Heart right ventricle (tissue), 16 donors: ENCODE measurements at regions not wholly inside any gene's neighbourhood (a gene's known extent, or its start where the extent isn't known, plus 50 kb on each side); places are given as distances from the start of the nearest gene placed in this dataset.
A peak's percentile ranks its signal among the peaks of the same experiment; 100 is the strongest.
"Not testable (repeated sequence)": the region's sequence is repeated elsewhere in the genome, so short reads cannot be mapped to it uniquely, and the experiment has no call there.

ENCODE experiments used
- ATAC-seq, 8 donors: fragments of 200-7000 bp; cut with Tn5 transposase; one replicate each; pipeline ENCODE4 v1.9.1; 2020; ENCODE audit warnings: mild to moderate bottlenecking in 8 of 8, moderate library complexity in 8 of 8, moderate number of reproducible peaks in 1 of 8
- DNase-seq, 2 donors: peaks; one replicate each; pipeline ENCODE4 v3.0.0-alpha.2; 2020
- H3K27ac ChIP-seq, 10 donors: fragments of 200-600 bp; sonication (generic) in 2 of 10; one replicate each; pipeline versions ENCODE4 v1.5.0 to v1.8.0; 2020 to 2022; ENCODE audit warnings: mild to moderate bottlenecking in 3 of 10
- H3K27me3 ChIP-seq, 7 donors: fragments of 200-600 bp; one replicate each; pipeline ENCODE4 v1.8.0; 2021 to 2022; ENCODE audit warnings: mild to moderate bottlenecking in 2 of 7
- H3K36me3 ChIP-seq, 9 donors: fragments of 200-600 bp; sonication (generic) in 1 of 9; one replicate each; pipeline versions ENCODE4 v1.5.0 to v1.8.0; 2020 to 2022; ENCODE audit warnings: mild to moderate bottlenecking in 2 of 9
- H3K4me1 ChIP-seq, 9 donors: fragments of 200-600 bp; sonication (generic) in 1 of 9; one replicate each; pipeline versions ENCODE4 v1.5.0 to v1.8.0; 2020 to 2022; ENCODE audit warnings: mild to moderate bottlenecking in 4 of 9
- H3K4me3 ChIP-seq, 10 donors: fragments of 200-600 bp; sonication (generic) in 2 of 10; one replicate each; pipeline versions ENCODE4 v1.5.0 to v1.8.0; 2020 to 2022; ENCODE audit warnings: mild to moderate bottlenecking in 7 of 10, moderate library complexity in 2 of 10
- H3K9me3 ChIP-seq, 11 donors: fragments of 200-600 bp in 10 of 11; sonication (generic) in 2 of 11; one replicate each; pipeline versions ENCODE4 v1.5.0 to v1.8.0; 2013 to 2022; ENCODE audit warnings: mild to moderate bottlenecking in 2 of 11, control low read depth in 1 of 11, moderate library complexity in 1 of 11
- CTCF ChIP-seq, 9 donors: fragments of 200-600 bp; sonication (generic) in 2 of 9; IDR thresholded peaks; one replicate each; pipeline versions ENCODE4 v1.5.0 to v1.8.0; 2021 to 2022; ENCODE audit warnings: antibody characterized with exemption in 9 of 9, mild to moderate bottlenecking in 5 of 9, moderate library complexity in 1 of 9
- WGBS, 2 donors: extraction: QIAGEN DNeasy Blood & Tissue Kit; methylation state at CpG; one replicate each; pipeline ENCODE4 v1.1.7; 2013; ENCODE audit warnings: inconsistent platforms in 1 of 2; 5-methylcytosine and 5-hydroxymethylcytosine counted together
- intact Hi-C, 10 donors: fragments of 100-400 bp; cut with DNase I; formaldehyde crosslinking; loops; one replicate each; pipeline versions ENCODE4 v1.11.1 to v1.14.2; 2022
- donor health status: Arrhythmogenic right ventricular cardiomyopathy.
- donor health status: ischemic (EF 13 %, LVEDD 7.1; RV severe dilation, severe dysfunction).
- donor health status: healthy with polysubstance abuse.
- donor health status: DM: no; HTN: yes; CAD: no.
- donor health status: DM: no; HTN: no; CAD: no.
- donor health status: ischemic (EF 25% LVEDD 6.9; RV normal size, moderate dysfunction).
- donor health status: ischemic (EF 25% LVEDD 5.7; RV mildly dilated, moderate dysfunction).
- donor health status: healthy.
- donor health status: DM: yes; HTN: yes; CAD: no.
- donor health status: Ischemic cardiomyopathy.
- donor health status: ischemic (EF 35%, LVEDD 5.7; RV mildly dilated, moderate dysfunction).
- donor health status: nonischemic (EF 11% LVEDD 7.7; RV severe dilation, severe dysfunction).
- donor health status: DM: yes; HTN: yes; CAD: no.
- donor health status: PGD.
- donor health status: ischemic (EF 29% LVEDD 5.4; RV normal size, mild dysfunction).
- donor health status: nonischemic (EF 23%, LVEDD 6.1; RV moderate dilation, normal function).

- intact Hi-C loops = no loop called here
- H3K27me3 ChIP-seq = peaks cover 0 to 9% (median 4%) of the 10 kb centered on the region in 7 donors
- DNase-seq (no peak), ATAC-seq (no peak)
- TF ChIP-seq CTCF (IDR thresholded peaks at IDR 0.05) = no peak
- H3K27ac ChIP-seq = no peak overlapping the region
- no peaks in the 10 kb centered on the region for H3K36me3 ChIP-seq
- WGBS, 2 donors = 14 to 17% methylated on average over 1 of the region's 1 CpG
- no peak overlapping the region for H3K4me3 ChIP-seq
- no peaks in the 10 kb centered on the region for H3K9me3 ChIP-seq
- no peaks in the 10 kb centered on the region for H3K4me1 ChIP-seq
Observed at GRCh38 chr14:106414464-106414863, 888.1 kb downstream of the TMEM121 start.

GRCh38 chr14:106417224-106418049 is 891.1 kb downstream of the TMEM121 start:
- peak; percentile 10 to 91 (median 49) for TF ChIP-seq CTCF (IDR thresholded peaks at IDR 0.05)
- WGBS, 2 donors = 60 to 63% methylated on average over 13 of the region's 13 CpGs
- no peak overlapping the region for H3K27ac ChIP-seq
- peaks cover 0 to 21% (median 6%) of the 10 kb centered on the region in 7 donors for H3K27me3 ChIP-seq
- no peaks in the 10 kb centered on the region for H3K9me3 ChIP-seq
- H3K36me3 ChIP-seq = no peaks in the 10 kb centered on the region
- DNase-seq (peak; percentile 7 to 47), ATAC-seq (no peak)
- no peak overlapping the region for H3K4me3 ChIP-seq
- intact Hi-C loops = no loop called here
- no peaks in the 10 kb centered on the region for H3K4me1 ChIP-seq

- H3K4me1 ChIP-seq = no peaks in the 10 kb centered on the region
- peaks cover 0 to 24% (median 7%) of the 10 kb centered on the region in 7 donors for H3K27me3 ChIP-seq
- H3K9me3 ChIP-seq = no peaks in the 10 kb centered on the region
- no peak overlapping the region for H3K27ac ChIP-seq
- TF ChIP-seq CTCF (IDR thresholded peaks at IDR 0.05) = no peak
- no peaks in the 10 kb centered on the region for H3K36me3 ChIP-seq
- WGBS, 2 donors = 47 to 58% methylated on average over 5 of the region's 5 CpGs
- DNase-seq (no peak), ATAC-seq (no peak)
- no peak overlapping the region for H3K4me3 ChIP-seq
- intact Hi-C loops = no loop called here
Observed at GRCh38 chr14:106419376-106419965, 893.1 kb downstream of the TMEM121 start.

- H3K27ac ChIP-seq, H3K4me1 ChIP-seq, H3K9me3 ChIP-seq, intact Hi-C loops, H3K36me3 ChIP-seq, ATAC-seq, H3K4me3 ChIP-seq: not testable (repeated sequence)
- peaks cover 0 to 28% (median 7%) of the 10 kb centered on the region in 7 donors for H3K27me3 ChIP-seq
- 60% methylated on average over 20 of the region's 20 CpGs for WGBS, 2 donors
- peak in 1 of 2 donors; percentile 42 for DNase-seq
- peak in 7 of 9 donors; percentile 27 to 61 (median 43) for TF ChIP-seq CTCF (IDR thresholded peaks at IDR 0.05)
Observed at GRCh38 chr14:106421431-106422033, 895.1 kb downstream of the TMEM121 start.
